ENCODE measurements at regions not wholly inside any gene's neighbourhood (a gene's known extent, or its start where the extent isn't known, plus 50 kb on each side); places are given as distances from the start of the nearest gene placed in this dataset.

DNA sequence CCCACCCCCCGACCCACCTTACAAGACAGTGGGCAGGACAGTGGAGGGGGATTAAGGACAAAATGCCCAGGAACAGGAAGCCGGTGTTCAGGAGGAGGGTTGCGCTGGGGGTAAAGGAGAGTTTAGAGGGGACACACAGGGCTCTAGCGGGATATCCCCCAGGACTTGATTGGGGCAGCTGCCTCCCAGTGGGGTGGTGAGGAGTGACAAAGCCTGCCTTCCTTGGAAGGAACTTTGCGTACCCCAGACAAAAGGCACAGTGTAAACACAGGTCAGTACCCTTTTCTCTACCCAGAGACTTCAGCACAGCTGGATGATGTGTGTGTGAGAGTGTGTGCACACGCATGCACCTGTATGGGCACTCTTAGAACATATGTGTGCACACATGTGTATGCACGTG is 51.7 kb upstream of the BCAR3 start:
- Histone ChIP-seq H3K9me2 (replicated peaks; ENCODE audit: insufficient read depth) (no peaks in the 10 kb centered on the region), H3K4me3 (no peak overlapping the region), H3K4me1 (ENCODE audit: insufficient read depth) (no peaks in the 10 kb centered on the region), H3K4me2 (no peak overlapping the region), H4K20me1 (ENCODE audit: insufficient read depth, poor library complexity, severe bottlenecking) (no peaks in the 10 kb centered on the region), H2AFZ (no peak overlapping the region), H3K36me3 (replicated peaks; ENCODE audit: insufficient read depth, low read depth) (no peaks in the 10 kb centered on the region), H3K27ac (no peak overlapping the region), H3K27me3 (no peaks in the 10 kb centered on the region), H3K9me3 (ENCODE audit: low read depth) (no peaks in the 10 kb centered on the region), H3K79me2 (no peaks in the 10 kb centered on the region)
- 93% methylated on average over 7 of the region's 7 CpGs for WGBS (ENCODE audit: low lambda C conversion rate, missing lambda C conversion rate)
- no peak for DNase-seq (ENCODE audit: low spot score)
- no peak for TF ChIP-seq EZH2 (IDR thresholded peaks at IDR 0.05; ENCODE audit: borderline replicate concordance)
- TF ChIP-seq, protein P1, sequence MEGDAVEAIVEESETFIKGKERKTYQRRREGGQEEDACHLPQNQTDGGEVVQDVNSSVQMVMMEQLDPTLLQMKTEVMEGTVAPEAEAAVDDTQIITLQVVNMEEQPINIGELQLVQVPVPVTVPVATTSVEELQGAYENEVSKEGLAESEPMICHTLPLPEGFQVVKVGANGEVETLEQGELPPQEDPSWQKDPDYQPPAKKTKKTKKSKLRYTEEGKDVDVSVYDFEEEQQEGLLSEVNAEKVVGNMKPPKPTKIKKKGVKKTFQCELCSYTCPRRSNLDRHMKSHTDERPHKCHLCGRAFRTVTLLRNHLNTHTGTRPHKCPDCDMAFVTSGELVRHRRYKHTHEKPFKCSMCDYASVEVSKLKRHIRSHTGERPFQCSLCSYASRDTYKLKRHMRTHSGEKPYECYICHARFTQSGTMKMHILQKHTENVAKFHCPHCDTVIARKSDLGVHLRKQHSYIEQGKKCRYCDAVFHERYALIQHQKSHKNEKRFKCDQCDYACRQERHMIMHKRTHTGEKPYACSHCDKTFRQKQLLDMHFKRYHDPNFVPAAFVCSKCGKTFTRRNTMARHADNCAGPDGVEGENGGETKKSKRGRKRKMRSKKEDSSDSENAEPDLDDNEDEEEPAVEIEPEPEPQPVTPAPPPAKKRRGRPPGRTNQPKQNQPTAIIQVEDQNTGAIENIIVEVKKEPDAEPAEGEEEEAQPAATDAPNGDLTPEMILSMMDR (IDR thresholded peaks at IDR 0.05; ENCODE audit: poor library complexity), result no peak
- TF ChIP-seq EZH2phosphoT487 (IDR thresholded peaks at IDR 0.05; ENCODE audit: low read depth, severe bottlenecking, unreplicated experiment), result no peak

GRCh38 chr1:93732514-93732913 is 50.9 kb upstream of the BCAR3 start:
- H3K4me2 ChIP-seq, result no peak overlapping the region
- H3K79me2 ChIP-seq, result no peaks in the 10 kb centered on the region
- H3K27me3 ChIP-seq, result no peaks in the 10 kb centered on the region
- WGBS (ENCODE audit: low lambda C conversion rate, missing lambda C conversion rate), result 39% methylated on average over 4 of the region's 4 CpGs
- no peaks in the 10 kb centered on the region for H3K4me1 ChIP-seq (ENCODE audit: insufficient read depth)
- DNase-seq (ENCODE audit: low spot score), result no peak
- TF ChIP-seq EZH2phosphoT487 (IDR thresholded peaks at IDR 0.05; ENCODE audit: low read depth, severe bottlenecking, unreplicated experiment), result no peak
- TF ChIP-seq, protein P1 (IDR thresholded peaks at IDR 0.05; ENCODE audit: poor library complexity), result peak; percentile 18
- no peaks in the 10 kb centered on the region for H4K20me1 ChIP-seq (ENCODE audit: insufficient read depth, poor library complexity, severe bottlenecking)
- no peaks in the 10 kb centered on the region for H3K36me3 ChIP-seq (replicated peaks; ENCODE audit: insufficient read depth, low read depth)
- no peak overlapping the region for H3K4me3 ChIP-seq
- H3K9me3 ChIP-seq (ENCODE audit: low read depth), result no peaks in the 10 kb centered on the region
- H3K9me2 ChIP-seq (replicated peaks; ENCODE audit: insufficient read depth), result no peaks in the 10 kb centered on the region
- no peak overlapping the region for H3K27ac ChIP-seq
- no peak overlapping the region for H2AFZ ChIP-seq

Data from hepatocyte (in vitro differentiated cells).